HG03139 (cell line): ENCODE measurements at regions not wholly inside any gene's neighbourhood (a gene's known extent, or its start where the extent isn't known, plus 50 kb on each side); places are given as distances from the start of the nearest gene placed in this dataset.

ENCODE experiments used
- ATAC-seq: cut with Tn5 transposase; IDR thresholded peaks from one replicate; pipeline ENCODE4 v1.9.1; 2021; ENCODE audit not compliant: unreplicated experiment

DNA sequence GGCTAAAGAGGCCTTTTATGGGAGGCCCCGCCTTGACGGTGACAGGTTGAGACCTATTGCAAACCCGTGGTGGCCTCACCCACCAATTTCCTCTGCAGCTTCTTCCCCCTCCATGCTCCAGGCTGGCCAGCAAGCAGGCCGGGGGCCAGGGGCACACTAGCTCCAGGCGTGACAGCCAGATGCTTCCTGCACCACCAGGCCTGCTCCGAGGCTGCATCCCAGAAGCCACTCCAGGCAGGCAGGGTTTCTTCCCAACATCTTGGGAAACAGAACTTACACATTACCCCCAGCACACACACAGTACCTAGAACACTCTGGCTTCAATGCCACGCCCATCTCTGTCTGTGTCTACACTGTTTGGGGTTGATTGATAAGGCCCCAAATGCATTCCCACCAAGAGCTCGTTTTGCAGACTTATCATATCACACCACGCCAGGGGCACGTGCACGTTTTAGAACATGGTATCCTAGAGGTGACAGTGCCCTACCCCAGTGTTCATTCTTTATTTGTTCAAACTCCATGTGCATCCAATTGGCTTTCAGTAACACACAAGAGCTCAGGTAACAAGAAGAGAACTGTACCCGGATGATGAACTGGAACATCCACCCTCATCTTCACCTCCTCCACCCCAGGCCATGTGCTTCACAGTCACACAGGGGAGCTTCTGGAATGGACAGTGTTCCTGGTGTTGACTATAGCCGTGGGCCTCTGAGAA is 221.4 kb upstream of the RREB1 start:
- no peak for ATAC-seq

DNA sequence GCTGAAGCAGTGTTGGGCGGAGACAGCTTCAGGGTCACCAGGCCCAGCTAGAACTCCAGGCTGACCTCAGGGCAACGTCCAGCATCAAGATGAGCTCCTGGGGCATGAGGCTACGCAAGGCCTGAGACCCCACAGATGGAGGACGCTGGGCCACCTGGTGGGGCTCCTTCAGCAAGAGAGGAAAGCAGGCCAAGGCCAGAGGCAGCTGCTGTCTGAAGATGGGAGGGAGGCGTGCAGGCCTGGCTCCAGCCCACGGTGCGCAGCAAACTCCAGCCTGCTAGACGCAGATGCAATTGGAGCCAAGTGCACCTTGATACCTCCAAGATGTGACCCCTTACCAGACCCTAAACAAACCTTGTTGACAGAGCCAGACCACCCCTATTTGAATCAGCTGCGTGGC is 220.9 kb upstream of the RREB1 start:
- ATAC-seq: no peak

DNA sequence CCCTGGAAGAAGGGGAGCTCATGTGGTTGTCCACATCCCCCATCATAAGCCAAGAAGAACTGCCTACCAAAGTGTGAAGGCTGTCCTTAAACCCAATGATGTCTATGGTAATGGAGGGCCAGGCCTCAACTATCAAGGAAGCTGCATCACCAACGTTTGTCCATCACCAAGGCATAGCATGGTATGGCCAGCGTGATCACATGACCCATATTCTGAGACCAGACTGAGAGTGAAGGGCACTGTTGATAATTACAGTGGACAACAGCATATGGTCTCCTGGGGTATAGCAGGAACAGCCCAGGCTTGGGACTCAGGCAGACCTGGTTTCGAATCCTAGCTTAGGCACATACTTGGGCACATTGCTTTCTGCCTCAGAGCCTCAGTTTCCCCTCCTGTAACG is 218.2 kb upstream of the RREB1 start:
- no peak for ATAC-seq

- no peak for ATAC-seq
Measured at GRCh38 chr6:6890400-6890858, 217.3 kb upstream of the RREB1 start.

GRCh38 chr6:6891125-6891721 is 216.5 kb upstream of the RREB1 start:
- no peak for ATAC-seq

- ATAC-seq: no peak
Measured at GRCh38 chr6:6891949-6892461, 215.8 kb upstream of the RREB1 start.

DNA sequence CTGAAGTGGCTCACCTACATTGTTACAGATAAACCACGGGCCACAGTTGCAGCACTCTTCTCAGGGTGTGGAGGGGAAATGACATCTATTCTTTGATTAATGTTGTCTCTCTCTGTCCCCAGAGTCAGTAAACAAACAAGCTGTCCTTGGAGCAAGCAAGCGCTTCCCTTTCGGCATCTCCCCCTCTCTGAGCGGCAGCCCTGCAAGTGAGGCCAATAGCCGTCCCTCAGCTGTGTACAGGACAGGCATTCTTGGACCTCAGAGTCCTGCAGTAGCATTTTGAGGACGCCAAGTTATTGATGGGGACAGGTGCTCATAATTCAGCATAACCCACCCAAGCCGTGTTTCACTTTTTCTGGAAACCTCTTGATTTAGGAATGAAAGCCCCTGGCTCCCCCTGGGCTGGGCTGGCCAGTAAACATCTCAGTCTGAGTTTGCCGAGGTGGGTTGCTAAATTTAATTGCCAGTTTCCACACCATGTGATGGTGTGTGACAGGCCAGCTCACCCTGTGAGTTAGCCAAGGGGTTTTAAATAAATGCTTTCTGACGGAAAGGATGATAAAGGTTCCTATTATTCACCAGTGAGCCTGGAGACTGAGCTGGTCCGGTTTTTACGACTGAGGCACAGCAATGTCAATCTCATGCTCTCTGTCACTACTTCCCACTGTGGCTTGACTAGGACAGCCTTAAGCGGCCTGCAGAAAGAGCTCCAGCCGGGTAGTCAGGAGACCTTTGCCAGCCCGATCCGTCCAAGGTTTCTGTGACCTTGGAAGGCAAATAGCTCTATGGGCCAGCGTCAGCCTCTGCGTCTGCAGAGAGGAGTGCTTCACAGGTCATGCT is 214.8 kb upstream of the RREB1 start:
- no peak for ATAC-seq

- ATAC-seq: no peak
Measured at GRCh38 chr6:6893701-6894100, 214.1 kb upstream of the RREB1 start.

DNA sequence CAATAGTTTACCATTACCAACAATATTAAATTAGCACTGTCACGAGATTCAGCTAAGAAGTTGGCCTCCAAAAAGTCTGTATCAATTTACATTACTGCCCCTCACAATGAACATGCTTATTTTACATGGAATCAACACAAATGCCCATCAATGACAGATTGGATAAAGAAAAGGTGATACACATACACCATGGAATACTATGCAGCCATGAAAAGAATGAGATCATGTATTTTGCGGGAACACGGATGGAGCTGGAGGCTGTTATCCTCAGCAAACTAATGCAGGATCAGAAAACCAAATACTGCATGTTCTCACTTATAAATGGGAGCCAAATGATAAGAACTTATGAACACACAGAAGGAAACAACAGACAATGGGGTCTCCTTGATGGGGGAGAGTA is 211.8 kb upstream of the RREB1 start:
- ATAC-seq: no peak

- no peak for ATAC-seq
Measured at GRCh38 chr6:6897140-6897539, 210.6 kb upstream of the RREB1 start.

GRCh38 chr6:6900569-6901204 is 207.1 kb upstream of the RREB1 start:
- ATAC-seq: no peak

- no peak for ATAC-seq
Measured at GRCh38 chr6:6901205-6901719, 206.5 kb upstream of the RREB1 start.

- no peak for ATAC-seq
Measured at GRCh38 chr6:6901945-6902344, 205.8 kb upstream of the RREB1 start.

DNA sequence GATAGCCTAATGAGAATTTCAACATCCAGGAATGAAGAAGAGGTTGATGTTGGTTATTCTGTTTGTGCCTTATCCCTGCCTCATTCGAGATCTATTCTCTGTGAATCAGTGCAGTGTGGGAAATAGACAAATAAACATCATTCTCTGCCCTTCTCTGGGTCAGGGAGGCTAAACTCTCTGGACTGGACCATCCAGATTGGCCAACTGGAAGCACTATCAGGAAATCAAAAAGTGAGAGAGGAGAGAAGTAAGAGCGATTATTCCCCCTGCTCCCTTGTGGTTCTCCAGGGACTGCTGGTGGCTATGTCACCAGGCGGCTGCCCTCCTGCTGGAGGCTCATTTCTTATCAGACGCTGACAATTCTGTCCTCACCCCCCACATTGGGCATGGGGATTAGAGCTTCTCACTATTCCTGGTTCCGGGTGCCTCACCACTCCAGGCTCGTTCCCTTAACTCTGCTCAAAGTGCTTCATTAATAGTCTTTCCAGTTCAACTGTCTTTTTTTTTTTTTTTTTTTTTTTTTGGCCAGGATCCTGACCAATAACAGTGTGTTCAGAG is 201.7 kb upstream of the RREB1 start:
- no peak for ATAC-seq

GRCh38 chr6:6906570-6907213 is 201.1 kb upstream of the RREB1 start:
- no peak for ATAC-seq

DNA sequence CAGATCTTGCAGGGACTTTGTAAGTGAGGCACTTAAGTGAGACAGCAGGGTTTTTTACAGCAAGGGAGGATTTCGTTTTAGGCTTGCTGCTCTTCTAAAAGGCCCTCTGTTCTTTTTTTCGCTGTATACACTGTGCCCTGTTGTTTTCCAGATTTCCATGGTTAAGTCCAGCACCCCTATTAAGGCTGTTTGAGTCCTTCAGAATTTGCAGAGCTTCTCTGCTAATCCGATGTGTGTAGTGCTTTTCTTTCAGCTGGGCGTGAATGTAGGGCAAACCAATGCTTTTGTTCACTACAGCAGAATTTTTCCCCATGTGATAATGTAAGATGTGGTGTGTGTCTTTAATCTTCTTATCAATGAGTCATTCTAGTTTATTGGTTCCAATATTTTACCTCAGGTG is 200.5 kb upstream of the RREB1 start:
- ATAC-seq: no peak

DNA sequence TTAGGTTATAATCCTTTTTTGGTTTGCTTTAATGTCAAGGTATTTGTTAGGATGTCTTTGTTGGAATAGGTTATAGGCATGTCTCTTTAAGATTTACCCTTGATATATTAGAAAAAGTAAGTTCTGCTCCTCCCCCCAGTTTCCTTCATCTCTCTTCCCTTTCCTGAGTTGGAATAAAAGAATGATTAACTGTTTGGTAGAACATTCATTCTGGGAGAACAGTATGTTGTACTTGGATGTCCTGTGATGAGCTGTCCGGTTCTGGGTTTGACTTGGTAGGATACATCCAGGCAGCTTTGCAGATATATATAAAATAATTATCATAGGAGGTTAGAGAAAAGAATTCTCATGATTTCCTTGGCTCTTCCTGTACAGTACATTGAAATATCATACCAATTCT is 199.6 kb upstream of the RREB1 start:
- ATAC-seq: no peak

DNA sequence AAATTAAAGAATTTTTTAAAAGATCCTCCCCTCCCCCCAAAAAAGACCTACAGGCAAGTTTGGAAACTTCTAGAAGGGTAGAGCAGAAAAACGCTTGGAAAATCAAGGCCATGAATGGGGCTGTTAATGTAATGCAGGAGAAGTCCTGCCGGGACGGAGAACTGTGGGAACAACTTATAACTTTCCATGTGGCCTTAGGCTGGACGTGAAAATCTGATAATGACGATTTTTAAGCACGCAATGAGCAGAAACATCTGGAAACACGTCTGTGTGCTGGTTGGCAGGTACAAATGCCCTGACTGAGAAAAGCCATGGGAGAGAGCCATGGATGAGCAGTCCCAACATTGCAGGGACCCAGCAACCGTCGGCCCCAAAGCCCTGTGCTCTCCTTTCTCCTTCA is 198.7 kb upstream of the RREB1 start:
- ATAC-seq: no peak

GRCh38 chr6:6910734-6911295 is 196.9 kb upstream of the RREB1 start:
- ATAC-seq: no peak

GRCh38 chr6:6911391-6911790 is 196.4 kb upstream of the RREB1 start:
- no peak for ATAC-seq
